Fibroblast of skin of scalp (primary cell): ENCODE measurements at regions not wholly inside any gene's neighbourhood (a gene's known extent, or its start where the extent isn't known, plus 50 kb on each side); places are given as distances from the start of the nearest gene placed in this dataset.

ENCODE experiments used
- DNase-seq: peaks from one replicate; pipeline ENCODE4 v3.0.0-alpha.2; 2013

DNA sequence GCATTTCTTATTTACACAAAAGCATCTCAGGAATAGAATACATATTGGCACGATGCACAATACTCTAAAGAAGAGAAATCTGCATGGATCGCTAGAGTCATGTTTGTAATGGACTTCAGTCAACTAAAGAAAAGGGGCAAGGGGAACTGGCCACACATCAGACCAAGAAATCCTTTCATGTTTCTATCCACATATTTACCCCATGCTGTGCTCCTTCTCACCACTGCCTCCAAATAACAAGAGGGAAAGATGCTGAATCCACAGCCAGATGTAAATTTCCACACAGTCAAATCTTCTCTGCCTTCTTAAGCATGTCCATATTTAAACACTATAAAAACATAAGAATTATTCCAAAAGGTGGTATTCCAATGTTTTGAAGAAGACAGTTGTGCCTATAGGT, 67.6 kb downstream of the COX18 start:
- no peak for DNase-seq

DNA sequence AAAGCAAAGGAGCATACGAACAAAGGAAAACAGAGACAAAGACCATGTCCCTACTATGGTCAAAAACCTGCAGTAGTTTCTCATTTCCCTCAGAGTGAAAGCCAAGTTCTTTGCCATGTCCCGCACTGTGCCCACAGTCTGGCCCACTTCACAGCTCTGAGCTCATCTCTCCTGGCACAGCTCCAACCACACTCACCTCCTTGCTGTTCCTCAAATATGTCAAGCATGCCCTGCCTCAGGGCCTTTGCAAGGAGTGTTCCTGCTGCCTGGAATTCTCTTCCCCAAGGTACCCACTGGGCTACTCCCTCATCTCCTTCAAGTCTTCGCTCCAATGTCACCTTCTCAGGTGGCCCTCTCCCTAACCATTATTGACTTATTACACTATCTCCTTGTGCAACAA, 72.1 kb downstream of the COX18 start:
- DNase-seq, result peak; percentile 17

DNA sequence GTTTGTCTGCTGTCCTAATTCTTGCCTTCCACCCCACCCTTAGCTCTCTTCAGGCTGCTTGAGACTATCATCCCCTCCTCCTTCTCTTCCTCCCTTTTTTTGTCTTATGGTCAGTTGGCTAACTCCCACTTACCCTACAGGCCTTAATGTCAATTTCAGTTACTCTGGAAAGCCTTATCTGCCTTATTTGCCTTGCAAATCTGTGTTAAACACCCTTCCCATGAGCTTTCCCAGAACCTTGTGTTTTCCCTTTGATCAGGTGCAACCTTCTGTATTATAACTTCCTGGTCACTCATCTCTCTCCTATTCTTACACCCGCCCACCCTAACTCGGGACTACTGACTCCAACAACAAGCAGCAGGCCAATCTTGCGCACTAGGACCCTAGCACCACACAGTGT, 74.8 kb downstream of the COX18 start:
- DNase-seq, result no peak

DNA sequence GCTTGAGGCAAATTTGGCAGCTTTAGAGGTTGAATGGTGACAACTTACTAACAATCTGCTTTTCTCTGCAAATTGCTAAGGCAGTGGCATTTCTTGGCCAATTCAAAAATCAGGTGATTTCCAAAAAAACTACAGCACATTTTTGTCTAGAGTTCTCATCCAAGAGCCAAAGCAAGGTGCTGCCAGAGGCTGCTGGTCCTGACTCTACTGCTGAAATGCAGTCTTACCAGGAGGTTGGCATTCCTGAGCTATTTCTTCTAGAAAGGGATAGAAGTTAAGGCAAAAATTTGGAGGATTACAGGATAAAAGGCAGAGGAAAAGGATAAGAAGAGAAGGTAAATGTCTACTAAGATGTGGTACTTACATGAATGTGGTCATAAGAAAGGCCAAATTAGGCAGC, 75.6 kb downstream of the COX18 start:
- no peak for DNase-seq

DNA sequence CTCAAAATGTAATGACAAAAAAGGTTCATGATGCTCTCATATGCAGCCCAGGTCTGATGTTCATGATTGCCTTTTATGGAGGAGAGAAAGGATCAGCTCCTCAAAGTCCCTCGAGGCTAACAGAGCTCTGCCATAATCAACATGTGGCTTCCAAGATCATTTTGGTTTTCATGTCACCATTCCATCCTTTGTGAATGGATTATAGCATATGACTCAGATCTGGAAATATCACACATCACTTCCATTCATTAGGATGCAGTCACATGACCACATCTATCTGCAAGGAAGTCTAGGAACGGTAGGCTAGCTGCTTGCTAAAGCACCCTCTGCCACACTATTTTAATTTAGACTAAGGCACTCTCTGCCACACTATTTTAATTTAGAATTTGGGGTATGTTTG, 77.6 kb downstream of the COX18 start:
- peak; percentile 21 for DNase-seq

DNA sequence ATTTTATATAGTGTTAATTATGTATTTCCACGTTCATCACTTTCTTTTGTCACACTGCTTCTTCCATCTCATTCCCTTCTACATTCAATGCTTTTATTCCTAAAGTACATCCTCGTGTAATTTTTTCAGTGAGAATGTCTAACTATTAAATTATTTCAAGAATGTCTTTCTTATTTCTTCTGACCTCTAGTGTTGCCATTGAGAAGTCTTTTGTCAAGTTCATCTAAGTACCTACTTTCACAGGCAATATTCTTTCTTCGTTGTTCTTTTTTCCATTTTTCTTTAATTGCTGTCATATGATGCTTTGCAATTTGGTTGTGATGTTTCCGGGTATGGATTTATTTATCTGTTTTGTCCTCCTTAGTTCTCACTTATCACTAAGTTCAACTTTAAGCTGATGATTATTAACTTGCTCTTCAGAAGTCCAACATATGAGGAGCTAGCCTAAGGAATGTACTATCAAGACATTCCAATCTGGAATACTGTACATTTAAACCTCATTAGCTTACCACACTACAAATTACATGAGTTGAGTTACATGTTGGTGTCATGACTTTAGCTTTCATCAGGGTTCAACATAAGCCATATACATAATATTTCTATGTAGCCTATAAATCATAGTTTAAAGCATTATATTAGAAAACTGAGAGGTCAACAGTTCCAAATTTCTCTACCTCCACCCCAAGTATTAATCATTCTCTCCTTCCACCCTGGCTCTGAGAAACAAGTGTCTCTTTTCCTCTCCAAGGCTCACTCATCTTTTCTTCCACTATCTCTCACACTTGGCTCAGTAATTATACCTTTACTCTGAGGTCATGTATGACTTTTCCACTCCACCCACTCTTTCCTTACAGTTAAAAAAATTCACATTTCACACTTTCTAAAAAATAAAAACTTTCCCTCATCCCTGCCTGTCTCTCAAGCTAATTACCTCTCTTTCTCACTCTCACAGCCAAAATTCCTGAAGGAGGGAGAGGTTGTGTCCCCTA, 81.5 kb downstream of the COX18 start:
- peak; percentile 7 for DNase-seq

DNA sequence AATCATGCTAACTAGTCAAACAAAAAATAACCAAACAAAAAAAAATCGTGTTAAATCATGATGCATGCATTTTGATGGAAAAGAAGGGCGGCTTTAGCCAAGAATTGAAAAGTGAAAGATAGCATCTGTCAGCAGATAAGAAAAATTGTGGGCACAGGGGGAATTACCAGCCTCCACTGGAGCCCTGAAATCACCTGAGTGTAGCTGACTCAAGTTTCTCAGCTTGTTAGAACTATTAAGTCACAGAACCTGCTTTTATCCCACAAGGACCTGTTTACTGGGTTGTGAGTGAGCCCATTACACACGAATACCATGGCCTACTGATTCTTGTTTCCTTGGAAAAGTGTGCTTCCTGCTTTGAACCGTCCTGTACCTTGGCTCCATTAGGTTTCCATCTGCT, 85.2 kb downstream of the COX18 start:
- no peak for DNase-seq

DNA sequence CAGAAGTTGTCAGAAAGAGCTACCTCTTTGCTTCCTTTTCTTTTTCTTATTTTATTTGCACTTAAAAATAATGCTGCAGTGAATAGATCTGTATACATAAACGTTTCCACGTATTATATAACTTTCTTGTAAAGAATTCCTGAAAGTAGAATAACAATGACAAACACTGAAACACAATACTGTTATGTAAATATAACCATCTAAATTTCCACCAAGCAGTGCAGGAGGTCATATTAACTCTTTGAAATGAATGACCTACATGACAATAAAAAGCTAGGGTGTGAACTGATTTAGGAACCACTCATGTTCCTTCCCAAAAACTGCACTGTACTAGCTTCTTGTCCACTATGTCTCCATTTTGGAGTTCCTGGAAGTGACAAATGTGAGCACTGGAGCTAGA, 85.8 kb downstream of the COX18 start:
- no peak for DNase-seq

DNA sequence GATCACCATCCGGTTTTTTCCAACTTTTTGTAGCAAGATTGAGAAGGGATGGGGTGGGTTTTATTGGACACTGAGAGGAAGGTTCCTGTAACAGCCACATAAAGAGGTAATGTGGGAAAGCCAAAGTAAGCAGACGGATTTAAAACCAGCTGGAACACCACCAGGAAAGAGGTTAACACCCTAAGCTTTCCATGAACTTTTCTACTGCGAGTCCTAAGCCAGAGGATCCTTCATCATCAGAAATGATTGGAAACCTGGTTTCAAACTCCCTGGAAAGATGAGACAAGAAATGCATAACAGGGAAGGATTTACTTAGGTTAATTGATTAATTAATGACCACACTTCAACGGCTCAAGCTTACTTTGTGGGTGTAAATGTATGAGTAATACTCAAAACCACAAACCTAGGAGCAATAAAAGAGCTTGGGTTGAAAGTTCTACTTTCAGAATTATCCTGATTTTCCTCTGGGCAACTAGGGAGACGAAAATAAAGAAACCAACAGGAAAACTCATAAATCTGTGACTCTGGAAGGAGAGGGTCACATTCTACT, 91.5 kb downstream of the COX18 start:
- no peak for DNase-seq

DNA sequence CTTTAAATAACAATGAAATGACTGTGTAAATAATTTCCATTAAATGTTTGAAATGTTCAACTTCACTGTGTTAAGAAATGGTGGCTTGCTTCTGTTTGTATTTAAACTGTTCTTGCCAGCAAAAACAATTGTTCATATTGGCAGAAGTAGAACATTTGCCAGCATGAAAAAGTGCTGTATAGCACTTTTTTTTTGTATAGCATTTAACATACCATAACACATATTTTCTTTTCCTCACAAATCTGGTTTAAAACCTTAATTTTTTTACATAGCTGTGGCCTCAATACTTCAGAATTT, 94.1 kb downstream of the COX18 start:
- DNase-seq, result peak; percentile 74

DNA sequence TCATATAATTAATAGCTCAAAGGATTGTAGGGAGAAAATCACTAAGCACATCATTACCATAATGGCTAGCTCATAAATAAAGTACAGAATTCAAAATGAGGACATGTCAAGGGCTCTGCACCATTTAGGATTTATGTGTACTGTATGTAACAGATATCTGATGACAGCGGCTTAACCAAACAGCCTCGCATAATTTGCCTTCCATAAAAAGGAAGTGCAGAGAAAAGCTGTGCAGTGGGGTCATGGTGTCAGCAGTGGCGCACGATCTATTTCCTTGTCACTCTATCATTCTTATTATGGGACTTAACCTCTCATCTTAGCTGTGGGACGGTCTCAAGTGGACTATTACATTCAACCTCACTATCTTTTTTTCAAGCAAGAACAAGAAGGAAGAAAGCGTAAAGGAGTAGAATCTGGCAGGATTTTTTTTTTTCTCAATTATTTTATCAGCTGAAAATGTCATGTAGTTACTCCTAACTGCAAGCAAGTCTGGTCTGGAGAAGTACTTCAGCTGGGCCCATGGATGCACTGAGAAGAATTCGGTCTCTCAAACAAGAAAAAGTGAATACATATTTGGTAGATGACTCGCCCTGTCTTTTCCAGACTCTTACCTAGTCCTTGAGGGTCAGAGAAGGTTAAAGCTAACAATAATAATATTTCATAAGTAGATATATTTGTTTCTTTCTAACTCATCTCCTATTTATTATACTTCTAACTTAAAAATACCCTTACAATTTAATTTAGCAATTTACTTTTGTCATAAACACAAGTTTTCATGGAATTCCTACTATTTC, 94.6 kb downstream of the COX18 start:
- DNase-seq, result peak; percentile 52

DNA sequence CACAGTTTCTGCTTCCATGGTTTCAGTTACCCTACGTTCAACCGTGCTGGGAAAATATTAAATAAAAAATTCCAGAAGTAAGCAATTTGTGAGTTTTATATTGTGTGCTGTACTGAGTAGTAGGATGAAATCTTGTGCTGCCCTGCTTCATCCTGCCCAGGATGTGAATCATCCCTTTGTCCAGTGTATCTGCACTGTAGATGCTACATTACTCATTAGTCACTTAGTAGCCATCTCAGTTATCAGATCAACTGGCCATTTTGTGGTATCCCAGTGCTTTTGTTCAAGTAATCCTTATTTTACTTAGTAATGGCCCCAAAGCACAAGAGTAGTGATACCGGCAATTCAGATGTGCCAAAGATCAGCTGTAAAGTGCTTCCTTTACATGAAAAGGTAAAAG, 97.9 kb downstream of the COX18 start:
- DNase-seq, result peak; percentile 68

DNA sequence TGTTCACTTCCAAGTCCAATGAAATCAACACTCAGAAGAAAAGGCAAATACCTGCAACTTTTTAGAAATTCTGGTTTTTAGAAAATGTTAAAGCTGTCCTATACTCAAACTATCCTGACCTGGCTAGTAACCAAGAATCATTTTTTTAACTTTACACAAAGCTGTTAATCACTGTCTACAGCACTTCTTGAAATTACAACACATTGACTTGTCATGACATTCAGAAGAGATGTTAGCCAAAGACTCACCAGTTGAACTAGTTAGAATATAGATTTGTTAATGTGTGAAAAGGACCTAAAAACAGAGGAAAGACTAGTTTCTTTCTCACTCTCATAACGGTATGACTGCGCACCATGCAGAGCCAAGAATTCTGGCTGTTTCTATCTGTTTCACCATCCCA, 98.8 kb downstream of the COX18 start:
- DNase-seq, result no peak

DNA sequence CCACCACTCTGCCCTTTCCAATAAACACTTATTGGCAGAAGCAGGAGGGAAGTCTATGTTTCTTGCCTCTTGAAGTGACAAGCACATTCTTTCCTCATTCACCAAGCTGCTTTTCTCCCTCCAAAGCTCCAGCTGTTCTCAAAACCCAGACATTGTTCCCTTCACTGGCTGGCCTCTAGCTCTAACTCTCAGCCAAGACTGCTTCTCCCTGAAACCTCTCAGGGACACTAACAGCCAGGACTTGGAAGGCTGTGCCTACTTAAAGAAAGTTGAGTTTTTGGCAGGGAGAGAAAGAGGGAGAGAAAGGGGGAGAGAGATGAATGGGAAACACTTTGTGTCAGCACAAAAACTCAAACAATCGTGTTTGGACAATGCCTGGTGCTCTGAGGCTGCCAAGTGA, 99.5 kb downstream of the COX18 start:
- DNase-seq, result peak; percentile 6

DNA sequence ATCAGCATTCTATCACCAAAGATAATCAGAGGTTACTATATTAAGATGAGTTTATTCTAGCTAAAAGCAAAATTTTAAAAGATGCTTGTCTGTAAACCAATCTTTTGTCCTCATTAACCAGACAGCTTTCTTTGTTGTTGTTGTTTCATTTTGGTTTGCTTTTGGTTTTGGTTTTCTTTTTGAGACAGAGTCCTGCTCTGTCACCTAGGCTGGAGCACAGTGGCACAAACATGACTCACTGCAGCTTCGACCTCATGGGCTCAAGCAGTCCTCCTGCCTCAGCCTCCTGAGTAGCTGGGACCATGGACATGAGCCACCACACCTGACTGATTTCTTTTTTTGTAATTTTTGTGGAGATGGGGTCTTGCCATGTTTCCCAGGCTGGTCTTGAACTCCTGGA, 102.9 kb downstream of the COX18 start:
- DNase-seq, result no peak

DNA sequence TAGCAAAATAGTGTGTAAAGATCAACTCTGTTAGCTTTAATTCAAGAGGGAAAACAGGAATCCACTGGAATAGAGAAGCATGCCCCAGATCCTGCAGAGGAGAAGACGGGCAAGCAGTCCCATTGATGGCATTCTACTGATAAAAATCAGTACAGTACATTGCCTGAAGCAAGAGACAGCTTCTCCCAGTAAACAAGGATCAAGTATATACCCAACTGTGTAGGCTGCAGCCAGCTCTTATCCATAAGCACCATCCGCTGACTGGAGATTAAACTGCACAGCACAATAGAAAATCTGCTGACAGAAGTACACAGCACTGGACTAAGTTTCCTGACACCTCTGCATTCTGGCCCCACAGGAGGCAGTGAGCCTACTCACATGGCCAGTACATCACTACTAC, 110.1 kb downstream of the COX18 start:
- no peak for DNase-seq

DNA sequence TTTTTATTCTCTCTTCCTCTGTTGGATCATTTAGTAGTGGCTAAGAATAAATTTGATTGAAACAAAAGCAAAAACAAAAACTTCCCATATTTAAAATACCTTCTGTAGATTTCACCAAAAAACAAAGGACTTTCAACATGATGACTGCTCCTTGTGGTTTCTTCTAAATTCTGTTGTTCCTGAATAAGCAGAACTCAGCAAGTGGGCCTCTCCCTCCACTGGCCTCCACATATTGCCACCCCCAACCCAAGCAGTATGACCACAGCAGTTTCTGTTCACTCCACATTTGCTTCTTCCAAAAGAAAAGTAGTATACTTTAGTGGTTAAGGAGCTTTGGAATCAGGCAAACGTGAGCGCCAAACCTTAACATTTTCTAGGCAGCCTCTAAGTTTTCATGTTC, 114.7 kb downstream of the COX18 start:
- no peak for DNase-seq

DNA sequence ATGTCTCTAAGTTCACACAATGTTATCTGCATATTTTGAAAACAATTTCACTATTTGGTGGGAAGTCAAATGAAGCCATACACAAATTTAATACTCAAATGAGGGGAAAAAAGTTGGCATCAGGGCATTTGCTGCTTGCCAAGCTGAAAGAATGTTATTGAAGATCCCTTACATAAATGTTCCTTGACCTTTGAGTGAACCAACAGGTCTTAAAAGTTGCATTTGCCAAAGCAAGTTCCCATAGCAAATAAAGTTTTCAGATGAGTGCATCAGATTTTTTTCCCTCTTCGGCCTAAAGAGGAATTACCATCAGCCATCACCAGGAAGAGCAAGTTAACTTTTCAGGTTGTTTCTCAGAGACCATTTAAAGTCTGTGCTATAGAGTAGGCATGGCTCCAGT, 115.9 kb downstream of the COX18 start:
- DNase-seq, result no peak

DNA sequence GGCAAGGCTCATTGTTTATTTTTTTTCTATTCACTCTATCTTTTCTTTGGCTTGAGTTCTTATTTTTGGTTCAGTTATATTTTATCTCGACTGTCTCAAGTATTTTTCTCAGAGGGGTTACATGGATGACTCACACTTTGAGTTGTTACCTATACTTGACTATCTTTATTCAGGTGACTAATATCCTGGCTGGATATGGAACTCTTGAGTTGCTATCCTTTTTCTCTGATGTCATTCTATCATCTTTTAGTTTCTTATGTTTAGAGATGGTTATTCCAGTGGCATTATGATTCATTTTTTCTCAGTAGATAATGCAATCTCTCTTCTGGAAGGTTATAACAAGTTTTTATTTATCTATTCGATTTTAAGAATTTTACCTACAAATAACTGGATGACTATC, 117.9 kb downstream of the COX18 start:
- no peak for DNase-seq

DNA sequence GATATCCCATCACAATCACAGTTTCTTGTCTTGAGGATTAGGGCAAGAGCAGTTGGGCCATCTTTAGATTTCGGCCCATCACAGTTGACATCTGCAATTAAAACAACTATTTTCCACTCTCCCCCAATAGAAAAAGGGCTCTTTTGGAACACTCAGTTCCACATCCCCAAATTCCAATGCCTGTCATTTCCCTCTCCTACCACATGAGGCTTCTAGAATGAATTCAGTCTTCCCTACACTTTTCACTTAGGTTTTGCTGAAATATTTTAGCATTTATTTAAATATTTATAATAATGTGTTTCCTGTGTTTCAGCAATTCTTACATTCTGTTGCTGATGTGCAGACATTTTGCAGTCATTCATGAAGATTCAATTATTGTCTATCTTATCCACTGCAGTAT, 118.4 kb downstream of the COX18 start:
- no peak for DNase-seq

DNA sequence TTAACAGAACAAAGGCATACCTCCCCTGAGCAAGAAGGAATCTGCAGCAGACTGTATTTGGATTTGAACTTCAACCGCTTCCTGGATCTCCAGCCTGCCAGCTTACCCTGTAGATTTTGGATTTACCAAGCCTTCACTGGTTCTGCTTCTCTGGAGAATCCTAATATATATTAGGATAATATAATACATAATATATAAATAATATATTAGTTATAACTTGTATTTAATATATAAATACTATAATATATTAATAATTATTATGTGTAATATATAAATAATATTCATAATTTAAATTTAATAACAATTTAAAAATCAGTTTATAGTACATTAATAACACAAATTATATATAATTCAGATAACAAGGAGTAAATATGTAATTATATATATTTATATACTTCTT, 121.4 kb downstream of the COX18 start:
- no peak for DNase-seq

DNA sequence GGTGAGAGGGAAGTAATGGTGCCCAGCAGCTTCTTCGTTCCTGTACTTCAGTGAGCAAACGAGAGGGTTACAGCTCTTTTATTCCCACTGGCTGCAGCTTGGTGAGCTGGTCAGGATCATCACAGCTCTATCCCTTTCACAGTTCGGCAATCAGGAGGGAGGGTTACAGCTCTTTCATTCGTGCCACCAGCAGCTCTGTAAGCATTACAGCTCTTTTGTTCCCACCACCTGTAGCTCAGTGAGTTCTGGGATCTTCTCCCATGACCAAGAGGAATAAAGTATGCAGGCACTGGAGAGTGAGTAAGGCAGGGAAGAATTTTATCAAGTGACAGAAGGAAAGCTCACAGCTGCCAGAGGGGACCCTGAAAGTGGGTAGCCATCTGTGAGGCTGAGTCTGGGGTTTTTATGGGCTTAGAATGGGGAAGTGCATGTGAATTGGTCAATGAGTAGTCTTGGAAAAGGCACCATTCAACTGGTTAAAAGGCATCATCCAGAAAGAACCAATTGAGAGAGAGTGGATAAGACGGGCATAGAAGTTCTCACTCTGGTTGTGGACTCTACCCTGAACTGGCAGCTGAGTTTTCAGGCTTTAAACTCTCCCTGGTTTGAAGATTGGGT, 123.7 kb downstream of the COX18 start:
- DNase-seq, result no peak

DNA sequence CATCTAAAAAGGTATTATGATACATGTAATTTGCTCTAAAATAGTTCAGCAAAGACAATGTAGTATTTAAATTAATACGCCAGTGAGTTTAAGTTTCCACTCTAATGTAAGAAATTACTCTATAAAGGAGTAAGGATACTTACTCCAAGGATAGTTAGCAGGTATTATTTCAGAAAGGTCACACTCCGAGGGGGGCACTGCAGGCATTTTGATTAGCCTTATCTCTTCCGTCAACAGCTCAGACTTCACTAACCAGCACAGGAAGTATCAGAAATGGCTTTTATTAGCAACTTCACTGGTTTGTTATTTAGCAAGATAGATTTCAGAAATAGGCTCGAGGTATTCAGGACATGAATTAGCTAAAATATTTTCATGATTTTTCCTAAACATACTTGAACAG, 127.0 kb downstream of the COX18 start:
- no peak for DNase-seq
